GM12878 (cell line): ENCODE measurements at regions not wholly inside any gene's neighbourhood (a gene's known extent, or its start where the extent isn't known, plus 50 kb on each side); places are given as distances from the start of the nearest gene placed in this dataset.

Source experiments
- ATAC-seq: fragments of 200-7000 bp; cut with Tn5 transposase; 3 replicates; pipeline ENCODE4 v1.9.1; 2020; ENCODE audit warnings: mild to moderate bottlenecking, moderate library complexity
- BruUV-seq: library from RNA; stranded (reverse); fragments of 400-500 nt; replicated peaks from 2 replicates; lab custom pipeline; 2021; lab: Mats Ljungman, UMichigan
- CTCF ChIA-PET: fragments of 300-600 bp; sonication (Branson Sonifier 250); formaldehyde crosslinking; extraction: SDS; loops from one replicate; lab custom pipeline; 2021; ENCODE audit warnings: inconsistent platforms; lab: Yijun Ruan, JAX
- POLR2A ChIA-PET: fragments of 350-600 bp; formaldehyde crosslinking; extraction: SDS; loops from one replicate; lab custom pipeline; 2021; ENCODE audit warnings: inconsistent platforms; lab: Charles Lee
- RAD21 ChIA-PET: fragments of 300-600 bp; sonication (Branson Sonifier 250); formaldehyde crosslinking; loops from one replicate; lab custom pipeline; 2023; ENCODE audit warnings: antibody characterized with exemption; ENCODE audit not compliant: unreplicated experiment; lab: Charles Lee
- SMC1A ChIA-PET: fragments of 300-600 bp; sonication (Branson Sonifier 250); formaldehyde crosslinking; loops from one replicate; lab custom pipeline; 2023; ENCODE audit not compliant: unreplicated experiment, uncharacterized antibody; lab: Charles Lee
- DNase-seq: peaks from one replicate; pipeline ENCODE4 v3.0.0-alpha.2; 2011; ENCODE audit warnings: low read depth, low spot score
- FAIRE-seq: peaks from 3 replicates; lab custom pipeline; 2011; peaks lifted over from hg19 to GRCh38; lab: Jason Lieb, UNC
- H2AFZ ChIP-seq: 2 replicates; pipeline ENCODE4 v1.6.0; 2011; ENCODE audit warnings: low read depth, low read length, control low read depth; ENCODE audit not compliant: control insufficient read depth
- H3K27ac ChIP-seq: 2 replicates; pipeline ENCODE4 v1.5.1; 2011; ENCODE audit warnings: control low read depth; ENCODE audit not compliant: control insufficient read depth, insufficient read depth
- H3K27me3 ChIP-seq, 2 experiments: replicated peaks in 1 of 2; 2 replicates each; pipeline versions ENCODE4 v1.6.0 to v1.6.1; 2011; ENCODE audit warnings: low read length in 1 of 2; ENCODE audit not compliant: control insufficient read depth in 2 of 2, insufficient read depth in 2 of 2
- H3K36me3 ChIP-seq, 2 experiments: 2 replicates each; pipeline ENCODE4 v1.5.1; 2011; ENCODE audit warnings: low read length in 1 of 2; ENCODE audit not compliant: control insufficient read depth in 2 of 2, insufficient read depth in 2 of 2
- H3K4me1 ChIP-seq: 2 replicates; pipeline ENCODE4 v1.6.1; 2011; ENCODE audit warnings: mild to moderate bottlenecking, low read length, moderate library complexity, mixed read lengths; ENCODE audit not compliant: control insufficient read depth, insufficient read depth
- H3K4me2 ChIP-seq: 2 replicates; pipeline ENCODE4 v1.6.0; 2011; ENCODE audit warnings: control low read depth; ENCODE audit not compliant: control insufficient read depth, insufficient read depth
- H3K4me3 ChIP-seq: fragments of 200-600 bp; sonication (generic); 2 replicates; pipeline ENCODE4 v1.5.1; 2016
- H3K79me2 ChIP-seq: 2 replicates; pipeline ENCODE4 v1.6.0; 2011; ENCODE audit warnings: low read length; ENCODE audit not compliant: control insufficient read depth, insufficient read depth
- H3K9ac ChIP-seq: 2 replicates; pipeline ENCODE4 v1.8.0; 2011; ENCODE audit warnings: low read length, control low read depth, mixed read lengths; ENCODE audit not compliant: control insufficient read depth, insufficient read depth
- H3K9me3 ChIP-seq: replicated peaks from 3 replicates; pipeline ENCODE4 v1.5.1; 2011; ENCODE audit warnings: mild to moderate bottlenecking, low read length; ENCODE audit not compliant: control insufficient read depth, insufficient read depth
- H4K20me1 ChIP-seq: 2 replicates; pipeline ENCODE4 v1.6.0; 2011; ENCODE audit not compliant: control insufficient read depth, insufficient read depth
- BMI1 ChIP-seq: fragments of 450-650 bp; IDR thresholded peaks from 2 replicates; pipeline ENCODE4 v1.6.1; 2016; ENCODE audit warnings: mild to moderate bottlenecking, moderate library complexity, borderline replicate concordance
- CEBPB ChIP-seq, 2 experiments: fragments of 150-350 bp in 1 of 2; IDR thresholded peaks; 2 replicates each; pipeline ENCODE4 v1.6.1; 2012 to 2014; ENCODE audit warnings: low read depth in 2 of 2, low read length in 2 of 2, borderline replicate concordance in 1 of 2, inconsistent platforms in 1 of 2
- FOS ChIP-seq: IDR thresholded peaks from 3 replicates; pipeline ENCODE4 v1.6.1; 2011; ENCODE audit warnings: borderline replicate concordance; ENCODE audit not compliant: insufficient read length; ENCODE audit errors: extremely low read depth
- HDAC6 ChIP-seq: fragments of 200-600 bp; sonication (generic); IDR thresholded peaks from one replicate; pipeline ENCODE4 v1.8.0; 2017; ENCODE audit warnings: antibody characterized with exemption; ENCODE audit not compliant: unreplicated experiment
- IRF4 ChIP-seq: IDR thresholded peaks from 2 replicates; pipeline ENCODE4 v1.6.1; 2011; ENCODE audit warnings: low read depth, low read length
- JUNB ChIP-seq: IDR thresholded peaks from 2 replicates; pipeline ENCODE4 v1.6.1; 2016; ENCODE audit warnings: antibody characterized with exemption, mild to moderate bottlenecking
- MEF2B ChIP-seq: fragments of 450-650 bp; IDR thresholded peaks from 2 replicates; pipeline ENCODE4 v1.6.1; 2018; ENCODE audit warnings: mild to moderate bottlenecking, moderate library complexity; ENCODE audit not compliant: partially characterized antibody, poor library complexity, severe bottlenecking
- NR2C2 ChIP-seq: IDR thresholded peaks from 2 replicates; pipeline ENCODE4 v1.6.1; 2011; ENCODE audit warnings: borderline replicate concordance, low read depth; ENCODE audit not compliant: control insufficient read depth, insufficient read length
- NRF1 ChIP-seq: conservative IDR thresholded peaks from 2 replicates; pipeline ENCODE4 v1.6.1; 2011; ENCODE audit warnings: mild to moderate bottlenecking, low read depth, low read length, improper control_type of control experiment
- SKIL ChIP-seq: fragments of 450-650 bp; IDR thresholded peaks from 2 replicates; pipeline ENCODE4 v1.6.1; 2017; ENCODE audit warnings: mild to moderate bottlenecking, low read depth, inconsistent platforms; ENCODE audit not compliant: poor library complexity, severe bottlenecking
- SREBF2 ChIP-seq: IDR thresholded peaks from 2 replicates; pipeline ENCODE4 v1.6.1; 2012; ENCODE audit warnings: mild to moderate bottlenecking, low read length
- USF1 ChIP-seq: IDR thresholded peaks from 2 replicates; pipeline ENCODE4 v1.6.1; 2011; ENCODE audit warnings: borderline replicate concordance, low read depth, mild to moderate bottlenecking, moderate library complexity, mixed read lengths, low read length; ENCODE audit not compliant: insufficient read depth; ENCODE audit errors: extremely low read length
- WRNIP1 ChIP-seq: IDR thresholded peaks from 2 replicates; pipeline ENCODE4 v1.6.1; 2011; ENCODE audit warnings: low read depth, low read length, improper control_type of control experiment, borderline replicate concordance
- ZNF24 ChIP-seq: fragments of 450-650 bp; IDR thresholded peaks from 2 replicates; pipeline ENCODE4 v1.6.1; 2017; ENCODE audit warnings: antibody characterized with exemption, mild to moderate bottlenecking
- ZNF274 ChIP-seq: IDR thresholded peaks from one replicate; pipeline ENCODE4 v1.8.0; 2011; ENCODE audit not compliant: insufficient read length, insufficient read depth
- WGBS: methylation state at CpG from one replicate; pipeline ENCODE4 v1.1.6; 2016; ENCODE audit warnings: low lambda C conversion rate; ENCODE audit not compliant: insufficient replicate concordance, insufficient coverage; ENCODE audit errors: missing lambda C conversion rate; 5-methylcytosine and 5-hydroxymethylcytosine counted together
- in situ Hi-C: fragments of 300-500 bp; cut with MboI; formaldehyde crosslinking; loops from 9 replicates; pipeline ENCODE4 v1.14.3; 2018; ENCODE audit warnings: mixed read lengths
- intact Hi-C: fragments of 100-400 bp; cut with micrococcal nuclease; formaldehyde crosslinking; loops from one replicate; pipeline ENCODE4 v1.14.2; 2022; ENCODE audit not compliant: unreplicated experiment

- TF ChIP-seq WRNIP1 (no peak), BMI1 (no peak), FOS (no peak), JUNB (no peak), NR2C2 (no peak), MEF2B (no peak), ZNF24 (no peak), HDAC6 (no peak), IRF4 (no peak), SREBF2 (no peak), USF1 (no peak), CEBPB (IDR thresholded peaks at IDR 0.05; ENCODE audit: borderline replicate concordance in 1 of 2, low read depth in 2 of 2, low read length in 2 of 2) (no peak), NRF1 (no peak), SKIL (no peak), ZNF274 (no peak)
- RAD21 ChIA-PET = no interaction called here
- DNase-seq (no peak), FAIRE-seq (no peak), ATAC-seq (no peak)
- Histone ChIP-seq H2AFZ (no peak overlapping the region), H3K4me1 (no peaks in the 10 kb centered on the region), H3K9ac (no peak overlapping the region), H4K20me1 (no peaks in the 10 kb centered on the region), H3K4me3 (no peak overlapping the region), H3K36me3 (no peaks in the 10 kb centered on the region), H3K27me3 (no peaks in the 10 kb centered on the region), H3K9me3 (no peaks in the 10 kb centered on the region), H3K4me2 (no peak overlapping the region), H3K79me2 (no peaks in the 10 kb centered on the region), H3K27ac (no peak overlapping the region)
- POLR2A ChIA-PET = no interaction called here
- WGBS = 62% methylated on average over 2 of the region's 2 CpGs
- no TSS peak for BruUV-seq
- in situ Hi-C loops (no loop called here), intact Hi-C loops (no loop called here)
- CTCF ChIA-PET = no interaction called here
- SMC1A ChIA-PET = no interaction called here
Observed at GRCh38 chr14:84704601-84705000, 825.3 kb upstream of the FLRT2 start.
